H1 (cell line): ENCODE measurements at regions not wholly inside any gene's neighbourhood (a gene's known extent, or its start where the extent isn't known, plus 50 kb on each side); places are given as distances from the start of the nearest gene placed in this dataset.

ENCODE experiments used
- CTCF ChIA-PET: fragments of 300-600 bp; sonication (Branson Sonifier 250); formaldehyde crosslinking; loops from one replicate; lab custom pipeline; 2021; ENCODE audit not compliant: partially characterized antibody; lab: Charles Lee
- POLR2A ChIA-PET: fragments of 300-600 bp; sonication (Branson Sonifier 250); formaldehyde crosslinking; loops from one replicate; lab custom pipeline; 2021; ENCODE audit warnings: inconsistent platforms; ENCODE audit not compliant: partially characterized antibody; lab: Charles Lee
- DNase-seq, 2 experiments: peaks; one replicate each; pipeline versions ENCODE4 v3.0.0 to v3.0.0-alpha.2; 2010 to 2022; ENCODE audit warnings: low spot score in 2 of 2, low read depth in 1 of 2, mixed read lengths in 1 of 2
- FAIRE-seq: peaks from 2 replicates; lab custom pipeline; 2011; peaks lifted over from hg19 to GRCh38; lab: Jason Lieb, UNC
- H2AFZ ChIP-seq: 2 replicates; pipeline ENCODE4 v1.8.1; 2012; ENCODE audit warnings: low read length, inconsistent platforms
- H2AK5ac ChIP-seq: 2 replicates; pipeline ENCODE4 v1.6.1; 2013; ENCODE audit warnings: low read depth, low read length
- H2BK120ac ChIP-seq: replicated peaks from 2 replicates; pipeline ENCODE3; 2013; ENCODE audit warnings: low read depth, low read length, inconsistent platforms
- H2BK12ac ChIP-seq: 2 replicates; pipeline ENCODE4 v1.6.1; 2013; ENCODE audit warnings: low read depth, low read length
- H2BK15ac ChIP-seq: 2 replicates; pipeline ENCODE4 v1.6.1; 2013; ENCODE audit warnings: low read length
- H2BK20ac ChIP-seq: 2 replicates; pipeline ENCODE4 v1.6.1; 2013; ENCODE audit warnings: low read length
- H2BK5ac ChIP-seq: 2 replicates; pipeline ENCODE4 v1.6.1; 2013; ENCODE audit warnings: low read depth, low read length
- H3K14ac ChIP-seq: 2 replicates; pipeline ENCODE4 v1.6.1; 2013; ENCODE audit warnings: inconsistent platforms; ENCODE audit not compliant: insufficient read length
- H3K18ac ChIP-seq: 2 replicates; pipeline ENCODE4 v1.6.1; 2013; ENCODE audit warnings: low read length; ENCODE audit errors: extremely low read depth
- H3K23ac ChIP-seq: 2 replicates; pipeline ENCODE4 v1.6.1; 2013; ENCODE audit warnings: inconsistent platforms; ENCODE audit not compliant: insufficient read length
- H3K23me2 ChIP-seq: 2 replicates; pipeline ENCODE4 v1.6.1; 2013; ENCODE audit warnings: low read depth, low read length
- H3K27ac ChIP-seq: 2 replicates; pipeline ENCODE4 v1.6.1; 2011; ENCODE audit warnings: low read depth, low read length, inconsistent platforms
- H3K27me3 ChIP-seq, 4 experiments: replicated peaks in 1 of 4; 1 replicate in 1 of 4; 2 replicates in 3 of 4; pipeline versions ENCODE4 v1.6.1 to v1.8.1; 2011 to 2013; ENCODE audit warnings: low read length in 3 of 4, mild to moderate bottlenecking in 3 of 4, inconsistent platforms in 2 of 4, mixed read lengths in 2 of 4, moderate library complexity in 1 of 4; ENCODE audit not compliant: control insufficient read depth in 3 of 4, insufficient read depth in 3 of 4; ENCODE audit errors: extremely low read depth in 1 of 4
- H3K36me3 ChIP-seq, 4 experiments: 2 replicates each; pipeline versions ENCODE4 v1.6.1 to v1.8.1; 2011 to 2013; ENCODE audit warnings: mild to moderate bottlenecking in 4 of 4, low read length in 3 of 4, moderate library complexity in 2 of 4, control low read depth in 1 of 4, inconsistent platforms in 1 of 4; ENCODE audit not compliant: insufficient read depth in 4 of 4, control insufficient read depth in 2 of 4
- H3K4ac ChIP-seq: replicated peaks from 2 replicates; pipeline ENCODE3; 2013; ENCODE audit warnings: low read length, low read depth, mixed read lengths, inconsistent platforms; ENCODE audit not compliant: insufficient read length
- H3K4me1 ChIP-seq, 4 experiments: replicated peaks in 1 of 4; 1 replicate in 1 of 4; 2 replicates in 3 of 4; pipeline versions ENCODE4 v1.6.1 to v1.8.1; 2011 to 2013; ENCODE audit warnings: low read length in 3 of 4, inconsistent platforms in 2 of 4, mixed read lengths in 1 of 4; ENCODE audit not compliant: insufficient read depth in 4 of 4, control insufficient read depth in 3 of 4
- H3K4me2 ChIP-seq, 2 experiments: 2 replicates each; pipeline versions ENCODE4 v1.6.1 to v1.8.1; 2011 to 2013; ENCODE audit warnings: low read depth in 2 of 2, low read length in 2 of 2, control low read depth in 1 of 2, inconsistent platforms in 1 of 2, mild to moderate bottlenecking in 1 of 2; ENCODE audit not compliant: insufficient read depth in 1 of 2
- H3K4me3 ChIP-seq, 4 experiments: fragments of 200-600, 300-600 bp in 1 of 4; sonication (generic), shearing (Covaris generic), sonication (Bioruptor Twin) in 1 of 4; 2 replicates each; pipeline versions ENCODE4 v1.5.1 to v1.8.1; 2011 to 2016; ENCODE audit warnings: low read length in 4 of 4, low read depth in 3 of 4, control low read depth in 2 of 4, inconsistent platforms in 2 of 4, mild to moderate bottlenecking in 2 of 4, mixed read lengths in 1 of 4, moderate library complexity in 1 of 4; ENCODE audit not compliant: insufficient read depth in 2 of 4; ENCODE audit errors: extremely low read depth in 1 of 4
- H3K56ac ChIP-seq: replicated peaks from 2 replicates; pipeline ENCODE3; 2013; ENCODE audit warnings: low read depth, mild to moderate bottlenecking, mixed read lengths, low read length, inconsistent platforms; ENCODE audit not compliant: insufficient read length
- H3K79me1 ChIP-seq: 2 replicates; pipeline ENCODE4 v1.6.1; 2013; ENCODE audit warnings: low read depth, low read length, control low read depth
- H3K79me2 ChIP-seq, 2 experiments: 2 replicates each; pipeline versions ENCODE4 v1.6.1 to v1.8.1; 2012 to 2013; ENCODE audit warnings: low read length in 2 of 2, mild to moderate bottlenecking in 2 of 2, inconsistent platforms in 1 of 2; ENCODE audit not compliant: insufficient read depth in 2 of 2, control insufficient read depth in 1 of 2
- H3K9ac ChIP-seq, 4 experiments: replicated peaks in 1 of 4; 1 replicate in 1 of 4; 2 replicates in 3 of 4; pipeline versions ENCODE4 v1.6.1 to v1.8.1; 2011 to 2013; ENCODE audit warnings: low read depth in 3 of 4, low read length in 3 of 4, control low read depth in 2 of 4, mild to moderate bottlenecking in 2 of 4, moderate library complexity in 2 of 4, inconsistent platforms in 1 of 4; ENCODE audit errors: extremely low read depth in 1 of 4
- H3K9me3 ChIP-seq, 2 experiments: 2 replicates each; pipeline versions ENCODE4 v1.6.1 to v1.8.1; 2012 to 2013; ENCODE audit warnings: mild to moderate bottlenecking in 2 of 2, moderate library complexity in 2 of 2, control low read depth in 1 of 2, inconsistent platforms in 1 of 2, low read depth in 1 of 2, low read length in 1 of 2, mixed read lengths in 1 of 2; ENCODE audit not compliant: insufficient read depth in 2 of 2
- H4K20me1 ChIP-seq, 2 experiments: replicated peaks in 1 of 2; 2 replicates each; pipeline versions ENCODE3 to v1.8.1; 2011 to 2013; ENCODE audit warnings: inconsistent platforms in 2 of 2, low read length in 2 of 2, mild to moderate bottlenecking in 1 of 2; ENCODE audit not compliant: insufficient read depth in 2 of 2, control insufficient read depth in 1 of 2
- H4K5ac ChIP-seq: 2 replicates; pipeline ENCODE4 v1.6.1; 2013; ENCODE audit warnings: low read length, low read depth, mixed read lengths, inconsistent platforms; ENCODE audit not compliant: insufficient read length
- H4K8ac ChIP-seq: 2 replicates; pipeline ENCODE4 v1.8.0; 2013; ENCODE audit warnings: mild to moderate bottlenecking, moderate library complexity, low read length, inconsistent platforms; ENCODE audit not compliant: insufficient read depth; ENCODE audit errors: extremely low read depth
- H4K91ac ChIP-seq: replicated peaks from 2 replicates; pipeline ENCODE3; 2013; ENCODE audit warnings: low read length, mixed read lengths, inconsistent platforms; ENCODE audit not compliant: insufficient read length
- EP300 ChIP-seq, 2 experiments: IDR thresholded peaks; 1 replicate in 1 of 2; 2 replicates in 1 of 2; pipeline ENCODE4 v1.6.1; 2011 to 2012; ENCODE audit warnings: low read depth in 2 of 2, low read length in 2 of 2, mild to moderate bottlenecking in 2 of 2, borderline replicate concordance in 1 of 2, inconsistent platforms in 1 of 2, moderate library complexity in 1 of 2
- WGBS, 2 experiments: shearing (Covaris generic) in 1 of 2; methylation state at CpG; one replicate each; pipeline versions ENCODE4 v1.1.6 to v1.1.7; 2013 to 2015; ENCODE audit warnings: low lambda C conversion rate in 2 of 2, mixed read lengths in 2 of 2, inconsistent platforms in 1 of 2, low coverage in 1 of 2, missing lambda C conversion rate in 1 of 2; ENCODE audit not compliant: insufficient replicate concordance in 2 of 2, insufficient coverage in 1 of 2, insufficient read length in 1 of 2; ENCODE audit errors: extremely low coverage in 1 of 2, missing lambda C conversion rate in 1 of 2; 5-methylcytosine and 5-hydroxymethylcytosine counted together

GRCh38 chr5:21623831-21624230, 1229.3 kb downstream of the CDH12 start:
- no peak overlapping the region for H3K18ac ChIP-seq
- H3K9me3 ChIP-seq = no peaks in the 10 kb centered on the region
- no peak overlapping the region for H2BK12ac ChIP-seq
- H3K79me1 ChIP-seq = no peaks in the 10 kb centered on the region
- H2AFZ ChIP-seq = no peak overlapping the region
- no peak overlapping the region for H4K5ac ChIP-seq
- H2BK20ac ChIP-seq = no peak overlapping the region
- DNase-seq (no peak), FAIRE-seq (no peak)
- no peaks in the 10 kb centered on the region for H3K79me2 ChIP-seq
- no peak overlapping the region for H2BK5ac ChIP-seq
- H3K14ac ChIP-seq = no peak overlapping the region
- H4K91ac ChIP-seq = no peak overlapping the region
- H3K23me2 ChIP-seq = no peaks in the 10 kb centered on the region
- no peak overlapping the region for H3K23ac ChIP-seq
- no peak overlapping the region for H2AK5ac ChIP-seq
- no peak overlapping the region for H3K4me2 ChIP-seq
- no peak overlapping the region for H3K4ac ChIP-seq
- ChIA-PET CTCF (no interaction called here), POLR2A (no interaction called here)
- H3K27me3 ChIP-seq = no peaks in the 10 kb centered on the region
- 95% methylated on average over 2 of the region's 2 CpGs; no CpG with 5 or more reads in 1 of the 2 experiments for WGBS, 2 experiments
- H4K20me1 ChIP-seq = no peaks in the 10 kb centered on the region
- H3K4me1 ChIP-seq = peaks cover 0 to 7% (median 2%) of the 10 kb centered on the region in 4 experiments; a peak in 3 of 7 replicates
- no peak overlapping the region for H2BK120ac ChIP-seq
- no peaks in the 10 kb centered on the region for H3K36me3 ChIP-seq
- no peak overlapping the region for H2BK15ac ChIP-seq
- H3K9ac ChIP-seq = no peak overlapping the region
- TF ChIP-seq EP300 (IDR thresholded peaks at IDR 0.05; ENCODE audit: borderline replicate concordance in 1 of 2, low read depth in 2 of 2, low read length in 2 of 2) = no peak
- no peak overlapping the region for H4K8ac ChIP-seq
- no peak overlapping the region for H3K56ac ChIP-seq
- no peak overlapping the region for H3K27ac ChIP-seq
- no peak overlapping the region for H3K4me3 ChIP-seq
